ENCODE measurements at regions not wholly inside any gene's neighbourhood (a gene's known extent, or its start where the extent isn't known, plus 50 kb on each side); places are given as distances from the start of the nearest gene placed in this dataset.
A peak's percentile ranks its signal among the peaks of the same experiment; 100 is the strongest.

GRCh38 chr5:66346869-66347268 lies 202.8 kb downstream of the SREK1 start:
- TF ChIP-seq TAF1 (IDR thresholded peaks at IDR 0.05; ENCODE audit: low read depth) (no peak), EP300 (IDR thresholded peaks at IDR 0.05; ENCODE audit: borderline replicate concordance) (no peak), USF1 (IDR thresholded peaks at IDR 0.05) (no peak), MAX (IDR thresholded peaks at IDR 0.05) (no peak), ZBTB7A (IDR thresholded peaks at IDR 0.05; ENCODE audit: low read depth) (no peak), NFIC (IDR thresholded peaks at IDR 0.05) (no peak), CEBPB (IDR thresholded peaks at IDR 0.05) (no peak), EGR1 (IDR thresholded peaks at IDR 0.05) (no peak), TCF12 (IDR thresholded peaks at IDR 0.05; ENCODE audit: low read depth) (no peak), YY1 (IDR thresholded peaks at IDR 0.05; ENCODE audit: low read depth) (no peak)
- TF ChIP-seq, protein P1, sequence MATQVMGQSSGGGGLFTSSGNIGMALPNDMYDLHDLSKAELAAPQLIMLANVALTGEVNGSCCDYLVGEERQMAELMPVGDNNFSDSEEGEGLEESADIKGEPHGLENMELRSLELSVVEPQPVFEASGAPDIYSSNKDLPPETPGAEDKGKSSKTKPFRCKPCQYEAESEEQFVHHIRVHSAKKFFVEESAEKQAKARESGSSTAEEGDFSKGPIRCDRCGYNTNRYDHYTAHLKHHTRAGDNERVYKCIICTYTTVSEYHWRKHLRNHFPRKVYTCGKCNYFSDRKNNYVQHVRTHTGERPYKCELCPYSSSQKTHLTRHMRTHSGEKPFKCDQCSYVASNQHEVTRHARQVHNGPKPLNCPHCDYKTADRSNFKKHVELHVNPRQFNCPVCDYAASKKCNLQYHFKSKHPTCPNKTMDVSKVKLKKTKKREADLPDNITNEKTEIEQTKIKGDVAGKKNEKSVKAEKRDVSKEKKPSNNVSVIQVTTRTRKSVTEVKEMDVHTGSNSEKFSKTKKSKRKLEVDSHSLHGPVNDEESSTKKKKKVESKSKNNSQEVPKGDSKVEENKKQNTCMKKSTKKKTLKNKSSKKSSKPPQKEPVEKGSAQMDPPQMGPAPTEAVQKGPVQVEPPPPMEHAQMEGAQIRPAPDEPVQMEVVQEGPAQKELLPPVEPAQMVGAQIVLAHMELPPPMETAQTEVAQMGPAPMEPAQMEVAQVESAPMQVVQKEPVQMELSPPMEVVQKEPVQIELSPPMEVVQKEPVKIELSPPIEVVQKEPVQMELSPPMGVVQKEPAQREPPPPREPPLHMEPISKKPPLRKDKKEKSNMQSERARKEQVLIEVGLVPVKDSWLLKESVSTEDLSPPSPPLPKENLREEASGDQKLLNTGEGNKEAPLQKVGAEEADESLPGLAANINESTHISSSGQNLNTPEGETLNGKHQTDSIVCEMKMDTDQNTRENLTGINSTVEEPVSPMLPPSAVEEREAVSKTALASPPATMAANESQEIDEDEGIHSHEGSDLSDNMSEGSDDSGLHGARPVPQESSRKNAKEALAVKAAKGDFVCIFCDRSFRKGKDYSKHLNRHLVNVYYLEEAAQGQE (IDR thresholded peaks at IDR 0.05; ENCODE audit: low read depth), result no peak

DNA sequence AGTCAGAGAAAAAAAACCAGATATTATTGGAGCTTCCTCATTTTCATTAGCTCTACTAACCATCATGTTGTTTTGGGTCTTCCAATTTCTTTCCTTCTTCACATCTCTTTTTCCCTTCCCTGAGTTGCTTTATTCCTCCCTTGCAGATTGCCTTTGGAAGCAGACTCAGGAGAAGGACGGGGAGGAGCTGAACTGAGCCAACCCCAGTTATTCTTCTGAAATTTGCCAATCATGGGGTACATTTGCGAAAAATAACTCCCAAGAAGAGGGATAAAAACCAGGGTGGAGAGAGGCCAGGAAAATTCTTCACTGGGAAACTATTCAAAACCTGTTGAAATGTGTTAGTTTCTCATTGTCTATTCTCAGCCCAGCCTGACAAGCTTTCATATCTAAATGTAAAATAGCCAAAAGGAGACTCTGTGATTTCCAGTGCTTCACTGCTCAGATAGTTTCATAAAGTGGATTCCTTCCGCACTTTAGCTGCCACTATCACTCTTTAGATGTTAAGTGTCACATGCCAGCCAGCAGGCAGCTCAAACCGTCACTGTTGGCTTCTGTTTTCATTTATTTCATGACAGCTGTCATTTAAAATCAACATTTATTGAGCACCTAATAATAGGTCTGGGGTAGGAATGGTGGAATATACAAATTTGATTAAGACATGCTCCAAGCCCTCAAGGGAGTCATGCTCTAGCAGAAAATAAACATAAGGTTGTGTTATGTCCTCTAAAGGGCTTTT lies 204.5 kb downstream of the SREK1 start:
- TF ChIP-seq RAD21 (IDR thresholded peaks at IDR 0.05; ENCODE audit: low read depth) (no peak), NFIC (IDR thresholded peaks at IDR 0.05) (no peak), USF1 (IDR thresholded peaks at IDR 0.05) (no peak), TEAD4 (IDR thresholded peaks at IDR 0.05) (no peak)

DNA sequence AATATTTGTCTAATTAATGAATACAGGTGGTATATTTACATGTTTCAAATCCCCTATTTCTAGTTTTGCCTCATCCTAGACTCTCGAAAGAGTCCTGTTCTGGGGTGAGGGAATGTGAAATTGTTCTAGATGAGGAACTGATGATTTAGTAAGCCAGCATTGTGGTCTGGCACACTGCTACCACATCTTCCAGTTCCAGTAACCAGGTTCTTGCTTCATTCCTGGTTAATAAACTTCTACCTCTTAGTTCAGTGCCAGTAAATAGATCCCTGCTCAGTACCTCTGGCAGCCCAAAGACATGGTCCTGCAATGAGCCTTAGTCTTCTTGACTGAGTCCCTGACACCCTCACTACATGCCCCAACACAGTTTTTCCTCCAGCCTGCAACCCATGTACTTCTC lies 207.7 kb downstream of the SREK1 start:
- no peak for TF ChIP-seq EGR1 (IDR thresholded peaks at IDR 0.05)
- TF ChIP-seq CREB1 (IDR thresholded peaks at IDR 0.05; ENCODE audit: low read depth), result no peak
- TF ChIP-seq USF1 (IDR thresholded peaks at IDR 0.05), result no peak
- TF ChIP-seq ZBTB7A (IDR thresholded peaks at IDR 0.05; ENCODE audit: low read depth), result no peak
- TF ChIP-seq FOXM1 (IDR thresholded peaks at IDR 0.05; ENCODE audit: borderline replicate concordance, low read depth), result no peak
- TF ChIP-seq, protein P1 (IDR thresholded peaks at IDR 0.05; ENCODE audit: low read depth), result no peak

DNA sequence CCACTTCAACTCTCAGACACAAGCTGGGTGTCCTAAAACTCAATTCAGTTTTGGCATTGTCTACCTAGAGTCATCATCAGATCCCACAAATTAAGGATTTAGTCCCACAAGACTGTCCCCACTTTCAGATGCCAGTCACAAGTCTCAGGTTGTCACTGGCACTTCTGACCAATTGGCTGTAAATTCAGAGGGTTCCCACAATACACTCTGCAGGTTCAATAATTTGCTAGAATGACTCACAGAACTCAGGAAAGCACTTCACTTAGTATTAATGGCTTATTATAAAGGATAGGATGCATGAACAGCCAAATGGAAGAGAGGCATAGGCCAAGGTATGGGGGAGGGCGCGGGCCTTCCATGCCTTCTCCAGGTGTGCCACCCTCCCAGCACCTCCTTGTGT lies 209.1 kb downstream of the SREK1 start:
- TF ChIP-seq TCF12 (IDR thresholded peaks at IDR 0.05; ENCODE audit: low read depth) (no peak), MAX (IDR thresholded peaks at IDR 0.05) (no peak), EP300 (IDR thresholded peaks at IDR 0.05; ENCODE audit: borderline replicate concordance) (no peak), RAD21 (IDR thresholded peaks at IDR 0.05; ENCODE audit: low read depth) (no peak), NFIC (IDR thresholded peaks at IDR 0.05) (no peak), CREB1 (IDR thresholded peaks at IDR 0.05; ENCODE audit: low read depth) (no peak), TEAD4 (IDR thresholded peaks at IDR 0.05) (no peak), USF1 (IDR thresholded peaks at IDR 0.05) (no peak), EGR1 (IDR thresholded peaks at IDR 0.05) (no peak), YY1 (IDR thresholded peaks at IDR 0.05; ENCODE audit: low read depth) (no peak), CEBPB (IDR thresholded peaks at IDR 0.05) (no peak)

- TF ChIP-seq RAD21 (IDR thresholded peaks at IDR 0.05; ENCODE audit: low read depth), result no peak
- TF ChIP-seq FOXM1 (IDR thresholded peaks at IDR 0.05; ENCODE audit: borderline replicate concordance, low read depth), result no peak
- 0 out of 2 replicates have a peak, but pooled peaks have one; percentile 41 for TF ChIP-seq NFIC (IDR thresholded peaks at IDR 0.05)
- TF ChIP-seq, protein P1 (IDR thresholded peaks at IDR 0.05; ENCODE audit: low read depth), result no peak
These were observed 210.3 kb downstream of the SREK1 start for GRCh38 chr5:66354422-66354821.

All from Ishikawa (cell line).